Astrocyte of the spinal cord (primary cell): ENCODE measurements at regions not wholly inside any gene's neighbourhood (a gene's known extent, or its start where the extent isn't known, plus 50 kb on each side); places are given as distances from the start of the nearest gene placed in this dataset.

Source experiments
- DNase-seq: peaks from one replicate; pipeline ENCODE4 v3.0.0; 2011; ENCODE audit warnings: low read depth, low spot score
- H3K4me3 ChIP-seq: 2 replicates; pipeline ENCODE4 v1.5.1; 2011; ENCODE audit warnings: low read depth, mild to moderate bottlenecking, low read length, moderate library complexity
- in situ Hi-C: cut with HindIII; loops from 2 replicates; pipeline ENCODE4 v1.10.0; 2017; ENCODE audit warnings: low sequenced_read_pairs
- TF ChIP-seq, protein P1 (sequence below): IDR thresholded peaks from 2 replicates; pipeline ENCODE4 v1.5.1; 2012; ENCODE audit warnings: low read depth, mild to moderate bottlenecking, low read length, inconsistent platforms

DNA sequence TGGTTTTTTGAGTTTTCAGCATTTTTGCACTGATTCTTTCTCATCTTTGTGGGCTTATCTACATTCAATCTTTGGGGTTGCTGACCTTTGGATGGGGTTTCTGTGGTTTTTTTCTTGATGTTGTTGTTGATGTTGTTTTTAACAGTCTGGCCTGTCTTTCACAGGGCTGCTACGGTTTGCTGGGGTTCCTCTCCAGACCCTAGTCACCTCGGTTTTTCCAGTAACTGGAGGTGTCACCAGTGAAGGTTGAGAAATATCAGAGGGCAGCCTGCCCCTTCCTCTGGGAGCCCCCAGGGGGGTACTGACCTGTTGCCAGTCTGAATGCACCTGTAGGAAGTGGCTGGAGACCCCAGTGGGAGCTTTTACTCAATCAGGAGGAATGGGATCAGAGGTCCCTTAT lies 365.4 kb downstream of the JRKL start:
- no peak overlapping the region for H3K4me3 ChIP-seq
- in situ Hi-C loops: no loop called here
- no peak for DNase-seq
- TF ChIP-seq, protein P1, sequence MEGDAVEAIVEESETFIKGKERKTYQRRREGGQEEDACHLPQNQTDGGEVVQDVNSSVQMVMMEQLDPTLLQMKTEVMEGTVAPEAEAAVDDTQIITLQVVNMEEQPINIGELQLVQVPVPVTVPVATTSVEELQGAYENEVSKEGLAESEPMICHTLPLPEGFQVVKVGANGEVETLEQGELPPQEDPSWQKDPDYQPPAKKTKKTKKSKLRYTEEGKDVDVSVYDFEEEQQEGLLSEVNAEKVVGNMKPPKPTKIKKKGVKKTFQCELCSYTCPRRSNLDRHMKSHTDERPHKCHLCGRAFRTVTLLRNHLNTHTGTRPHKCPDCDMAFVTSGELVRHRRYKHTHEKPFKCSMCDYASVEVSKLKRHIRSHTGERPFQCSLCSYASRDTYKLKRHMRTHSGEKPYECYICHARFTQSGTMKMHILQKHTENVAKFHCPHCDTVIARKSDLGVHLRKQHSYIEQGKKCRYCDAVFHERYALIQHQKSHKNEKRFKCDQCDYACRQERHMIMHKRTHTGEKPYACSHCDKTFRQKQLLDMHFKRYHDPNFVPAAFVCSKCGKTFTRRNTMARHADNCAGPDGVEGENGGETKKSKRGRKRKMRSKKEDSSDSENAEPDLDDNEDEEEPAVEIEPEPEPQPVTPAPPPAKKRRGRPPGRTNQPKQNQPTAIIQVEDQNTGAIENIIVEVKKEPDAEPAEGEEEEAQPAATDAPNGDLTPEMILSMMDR: no peak

DNA sequence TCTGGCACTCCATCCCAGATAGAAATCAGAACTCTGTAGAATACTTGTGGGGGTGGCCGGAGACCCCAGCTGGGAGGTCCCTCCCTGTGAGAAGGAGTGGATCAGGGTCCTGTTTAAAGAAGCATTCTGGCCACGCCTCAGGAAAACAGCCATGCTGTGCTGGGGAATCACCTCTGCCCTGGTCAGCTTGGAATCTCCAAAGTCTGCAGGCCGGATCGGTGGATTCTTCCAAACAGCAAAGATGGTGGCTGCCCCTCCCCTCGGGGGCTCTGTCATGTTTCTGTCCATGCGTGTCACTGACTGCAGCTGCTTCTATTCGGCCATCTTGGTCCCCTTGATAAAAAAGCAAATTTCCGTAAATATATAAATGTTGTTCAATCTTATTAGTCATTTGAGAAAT lies 365.9 kb downstream of the JRKL start:
- TF ChIP-seq, protein P1: no peak
- no peak for DNase-seq
- in situ Hi-C loops: no loop called here
- H3K4me3 ChIP-seq: no peak overlapping the region

DNA sequence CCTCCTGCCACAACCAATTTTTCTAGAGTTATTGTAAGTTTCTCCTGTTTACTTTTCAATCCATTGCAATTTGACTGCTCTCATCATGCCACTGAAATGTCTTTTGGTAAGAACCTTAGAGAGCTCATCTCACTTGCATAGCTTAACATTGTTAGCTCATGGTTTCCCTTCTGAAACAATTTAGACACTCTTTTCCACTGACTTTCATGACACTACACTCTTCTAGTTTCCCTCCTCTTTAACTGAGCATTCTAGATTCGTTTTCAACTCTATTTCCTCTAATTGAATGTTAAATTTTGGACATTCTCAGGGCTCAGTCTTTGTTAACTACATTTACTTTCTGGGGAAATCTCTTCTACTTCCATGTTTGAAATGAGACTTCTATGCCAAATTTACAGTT lies 369.1 kb downstream of the JRKL start:
- no peak overlapping the region for H3K4me3 ChIP-seq
- TF ChIP-seq, protein P1: no peak
- DNase-seq: no peak
- in situ Hi-C loops: no loop called here

DNA sequence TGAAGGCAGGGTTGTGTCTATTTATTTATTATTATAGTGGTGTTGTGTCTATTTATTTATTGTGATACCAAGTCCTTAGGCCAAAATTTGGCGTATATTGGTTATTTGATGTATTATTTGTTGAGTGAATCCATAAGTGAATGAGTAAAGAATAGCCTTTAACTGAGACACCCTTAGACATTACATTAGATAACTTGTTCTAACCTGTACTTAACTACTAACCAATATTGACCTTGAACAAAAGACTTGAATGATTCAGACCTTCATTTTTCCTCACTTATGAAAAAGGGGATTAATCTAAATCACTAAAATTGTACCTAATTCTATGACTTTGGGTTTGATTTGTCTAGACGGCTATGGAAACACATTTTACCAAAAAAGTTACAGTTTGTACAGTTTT lies 370.5 kb downstream of the JRKL start:
- no peak for DNase-seq
- TF ChIP-seq, protein P1: no peak
- no peak overlapping the region for H3K4me3 ChIP-seq
- in situ Hi-C loops: no loop called here

DNA sequence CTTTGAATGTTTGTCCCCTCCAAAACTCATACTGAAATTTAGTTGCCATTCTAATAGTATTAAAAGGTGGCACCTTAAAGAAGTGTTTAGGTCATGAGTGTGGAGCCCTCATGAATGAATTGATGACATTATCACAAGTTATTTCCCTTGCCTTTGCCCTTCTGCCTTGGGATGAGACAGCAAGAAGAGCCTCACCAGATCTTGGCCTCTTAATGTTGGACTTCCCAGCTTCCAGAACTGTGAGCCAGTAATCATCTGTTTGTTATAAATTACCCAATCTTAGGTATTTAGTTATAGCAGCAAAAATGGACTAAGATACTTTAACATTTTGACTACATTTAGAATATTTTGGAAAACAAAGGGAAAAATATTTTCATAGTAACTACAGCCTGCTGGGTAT lies 371.0 kb downstream of the JRKL start:
- in situ Hi-C loops: no loop called here
- H3K4me3 ChIP-seq: no peak overlapping the region
- no peak for DNase-seq
- TF ChIP-seq, protein P1: no peak

DNA sequence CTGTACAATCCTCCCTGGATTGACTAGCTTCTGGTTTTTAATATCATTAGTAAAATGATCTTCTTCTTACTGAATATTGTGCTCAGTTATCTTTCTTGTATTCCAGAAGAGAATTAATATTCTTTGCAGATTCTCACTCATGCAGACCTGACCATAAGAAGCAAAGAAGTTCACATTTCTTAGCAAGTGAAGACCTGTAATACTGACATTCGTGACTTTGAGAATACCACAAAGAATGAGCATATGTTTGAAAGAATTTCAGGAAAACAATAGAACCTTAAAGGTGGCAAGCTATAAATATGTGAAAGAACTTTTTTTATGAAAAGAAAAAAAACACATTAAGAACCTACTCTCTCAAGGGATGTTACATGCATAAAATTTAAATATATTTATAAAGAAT lies 371.6 kb downstream of the JRKL start:
- TF ChIP-seq, protein P1: no peak
- no peak for DNase-seq
- in situ Hi-C loops: no loop called here
- no peak overlapping the region for H3K4me3 ChIP-seq

DNA sequence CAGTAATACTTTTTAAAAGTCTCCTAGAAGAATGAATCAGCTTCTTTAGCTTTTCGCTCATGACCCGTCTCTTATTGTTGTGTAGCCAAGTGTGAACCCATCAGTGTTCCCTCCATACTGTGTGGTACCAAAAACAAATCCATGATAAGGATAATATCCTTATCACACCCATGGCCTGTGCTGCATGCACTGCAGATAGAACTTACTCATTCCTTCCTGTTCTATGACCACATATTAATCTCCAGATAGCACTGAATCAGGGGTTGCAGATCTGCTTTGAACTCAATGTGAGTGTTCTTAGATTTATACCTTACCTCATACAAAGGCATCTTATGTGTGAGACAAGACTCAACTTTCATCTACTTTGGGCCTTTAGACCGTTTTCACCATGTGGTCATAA lies 373.4 kb downstream of the JRKL start:
- in situ Hi-C loops: no loop called here
- DNase-seq: no peak
- TF ChIP-seq, protein P1: no peak
- no peak overlapping the region for H3K4me3 ChIP-seq
